ENCODE measurements at regions not wholly inside any gene's neighbourhood (a gene's known extent, or its start where the extent isn't known, plus 50 kb on each side); places are given as distances from the start of the nearest gene placed in this dataset.

GRCh38 chr13:107976628-107977027, 238.7 kb downstream of the LIG4 start:
- no peak for TF ChIP-seq CTCF (IDR thresholded peaks at IDR 0.05; ENCODE audit: unreplicated experiment)
- no peak for DNase-seq (ENCODE audit: low spot score, unreplicated experiment)
- Mint-ChIP-seq H3K27me3 (no peaks in the 10 kb centered on the region), H3K27ac (no peak overlapping the region), H3K9me3 (ENCODE audit: low read depth) (no peaks in the 10 kb centered on the region), H3K36me3 (ENCODE audit: insufficient read depth) (no peaks in the 10 kb centered on the region), H3K4me1 (ENCODE audit: low read depth) (no peaks in the 10 kb centered on the region), H3K4me3 (ENCODE audit: low read depth) (no peak overlapping the region)

GRCh38 chr13:107974409-107974808, 240.9 kb downstream of the LIG4 start:
- no peaks in the 10 kb centered on the region for H3K9me3 Mint-ChIP-seq (ENCODE audit: low read depth)
- H3K36me3 Mint-ChIP-seq (ENCODE audit: insufficient read depth): no peaks in the 10 kb centered on the region
- no peaks in the 10 kb centered on the region for H3K4me1 Mint-ChIP-seq (ENCODE audit: low read depth)
- no peak overlapping the region for H3K4me3 Mint-ChIP-seq (ENCODE audit: low read depth)
- no peak overlapping the region for H3K27ac Mint-ChIP-seq
- TF ChIP-seq CTCF (IDR thresholded peaks at IDR 0.05; ENCODE audit: unreplicated experiment): no peak
- no peak for DNase-seq (ENCODE audit: low spot score, unreplicated experiment)
- H3K27me3 Mint-ChIP-seq: no peaks in the 10 kb centered on the region

DNA sequence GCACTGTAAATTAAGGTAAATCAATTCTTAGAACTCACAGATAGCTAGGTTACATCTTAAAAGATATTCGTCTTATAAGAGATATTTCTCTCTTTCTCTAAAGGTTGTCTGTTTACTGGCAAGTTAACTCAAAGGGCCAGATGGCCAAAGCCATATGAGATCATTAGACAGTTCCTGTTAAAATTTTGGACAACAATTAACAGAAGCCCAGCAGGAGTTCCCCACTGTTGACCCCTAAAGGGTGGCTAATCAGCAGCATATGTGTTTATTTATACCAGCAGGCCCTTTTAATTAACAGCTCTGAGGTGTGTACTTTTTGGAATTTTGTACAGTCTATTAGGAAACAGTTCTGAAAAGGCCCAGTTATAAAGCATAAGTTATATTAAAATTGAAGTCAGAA, 245.8 kb downstream of the LIG4 start:
- peaks cover 15% of the 10 kb centered on the region for H3K9me3 Mint-ChIP-seq (ENCODE audit: low read depth)
- H3K36me3 Mint-ChIP-seq (ENCODE audit: insufficient read depth): no peaks in the 10 kb centered on the region
- no peak for TF ChIP-seq CTCF (IDR thresholded peaks at IDR 0.05; ENCODE audit: unreplicated experiment)
- H3K27ac Mint-ChIP-seq: no peak overlapping the region
- H3K4me1 Mint-ChIP-seq (ENCODE audit: low read depth): no peaks in the 10 kb centered on the region
- no peak overlapping the region for H3K4me3 Mint-ChIP-seq (ENCODE audit: low read depth)
- no peak for DNase-seq (ENCODE audit: low spot score, unreplicated experiment)
- no peaks in the 10 kb centered on the region for H3K27me3 Mint-ChIP-seq

- H3K4me3 Mint-ChIP-seq (ENCODE audit: low read depth): no peak overlapping the region
- no peaks in the 10 kb centered on the region for H3K4me1 Mint-ChIP-seq (ENCODE audit: low read depth)
- no peak overlapping the region for H3K27ac Mint-ChIP-seq
- no peaks in the 10 kb centered on the region for H3K27me3 Mint-ChIP-seq
- peaks cover 15% of the 10 kb centered on the region for H3K9me3 Mint-ChIP-seq (ENCODE audit: low read depth)
- TF ChIP-seq CTCF (IDR thresholded peaks at IDR 0.05; ENCODE audit: unreplicated experiment): no peak
- DNase-seq (ENCODE audit: low spot score, unreplicated experiment): no peak
- no peaks in the 10 kb centered on the region for H3K36me3 Mint-ChIP-seq (ENCODE audit: insufficient read depth)
These were observed 246.9 kb downstream of the LIG4 start for GRCh38 chr13:107968470-107968869.

DNA sequence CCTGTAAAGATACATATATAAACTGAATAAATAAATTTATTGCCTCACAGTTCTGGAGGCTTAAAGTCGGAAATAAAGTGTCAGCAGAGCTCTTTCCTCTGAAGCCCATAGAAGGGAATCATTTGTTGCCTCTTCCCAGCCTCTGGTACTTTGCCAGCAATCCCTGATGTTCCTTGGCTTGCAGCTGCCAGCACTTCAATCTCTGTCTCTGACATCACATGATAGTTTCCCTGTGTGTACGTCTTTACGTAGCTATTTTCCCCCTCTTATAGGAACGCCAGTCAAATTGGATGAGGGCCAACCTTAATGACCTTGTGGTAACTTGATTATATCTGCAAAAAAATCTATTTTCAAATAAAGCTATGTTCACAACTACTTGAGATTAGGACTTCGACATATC, 250.9 kb downstream of the LIG4 start:
- Mint-ChIP-seq H3K36me3 (ENCODE audit: insufficient read depth) (no peaks in the 10 kb centered on the region), H3K27me3 (no peaks in the 10 kb centered on the region), H3K27ac (no peak overlapping the region), H3K9me3 (ENCODE audit: low read depth) (peaks cover 15% of the 10 kb centered on the region), H3K4me3 (ENCODE audit: low read depth) (no peak overlapping the region), H3K4me1 (ENCODE audit: low read depth) (peaks cover 12% of the 10 kb centered on the region)
- no peak for TF ChIP-seq CTCF (IDR thresholded peaks at IDR 0.05; ENCODE audit: unreplicated experiment)
- DNase-seq (ENCODE audit: low spot score, unreplicated experiment): no peak

All from progenitor cell of endocrine pancreas (in vitro differentiated cells).